ENCODE measurements at regions not wholly inside any gene's neighbourhood (a gene's known extent, or its start where the extent isn't known, plus 50 kb on each side); places are given as distances from the start of the nearest gene placed in this dataset.

DNA sequence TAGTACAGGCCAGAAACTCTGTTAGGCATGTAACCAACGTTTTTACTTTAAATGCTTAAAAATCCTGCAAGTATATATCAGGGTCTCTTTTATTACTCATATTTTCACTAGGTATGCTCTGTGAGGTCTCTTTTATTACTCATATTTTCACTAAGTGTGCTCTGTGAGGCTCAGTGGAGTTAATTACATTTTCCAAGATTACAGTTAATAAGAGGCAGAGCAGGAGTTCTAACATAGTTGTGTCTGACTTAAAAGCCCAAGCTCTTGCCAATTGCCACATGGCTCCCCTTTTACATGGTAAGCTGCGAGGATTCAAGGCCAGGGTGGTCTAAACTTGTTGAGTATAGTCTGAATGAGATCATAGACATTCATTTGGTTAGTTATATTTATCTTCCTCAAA is 81.0 kb upstream of the ARMCX2 start:
- TF ChIP-seq, protein P1, sequence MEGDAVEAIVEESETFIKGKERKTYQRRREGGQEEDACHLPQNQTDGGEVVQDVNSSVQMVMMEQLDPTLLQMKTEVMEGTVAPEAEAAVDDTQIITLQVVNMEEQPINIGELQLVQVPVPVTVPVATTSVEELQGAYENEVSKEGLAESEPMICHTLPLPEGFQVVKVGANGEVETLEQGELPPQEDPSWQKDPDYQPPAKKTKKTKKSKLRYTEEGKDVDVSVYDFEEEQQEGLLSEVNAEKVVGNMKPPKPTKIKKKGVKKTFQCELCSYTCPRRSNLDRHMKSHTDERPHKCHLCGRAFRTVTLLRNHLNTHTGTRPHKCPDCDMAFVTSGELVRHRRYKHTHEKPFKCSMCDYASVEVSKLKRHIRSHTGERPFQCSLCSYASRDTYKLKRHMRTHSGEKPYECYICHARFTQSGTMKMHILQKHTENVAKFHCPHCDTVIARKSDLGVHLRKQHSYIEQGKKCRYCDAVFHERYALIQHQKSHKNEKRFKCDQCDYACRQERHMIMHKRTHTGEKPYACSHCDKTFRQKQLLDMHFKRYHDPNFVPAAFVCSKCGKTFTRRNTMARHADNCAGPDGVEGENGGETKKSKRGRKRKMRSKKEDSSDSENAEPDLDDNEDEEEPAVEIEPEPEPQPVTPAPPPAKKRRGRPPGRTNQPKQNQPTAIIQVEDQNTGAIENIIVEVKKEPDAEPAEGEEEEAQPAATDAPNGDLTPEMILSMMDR (tag by site-specific recombination; IDR thresholded peaks at IDR 0.05): no peak
- no peak for TF ChIP-seq SP2 (tag by site-specific recombination; IDR thresholded peaks at IDR 0.05)
- no peak for TF ChIP-seq ZNF510 (tag by site-specific recombination; IDR thresholded peaks at IDR 0.05; ENCODE audit: insufficient replicate concordance)
- TF ChIP-seq ZNF530 (tag by site-specific recombination; IDR thresholded peaks at IDR 0.05; ENCODE audit: low read depth): no peak
- no peak for TF ChIP-seq ZNF184 (tag by site-specific recombination; IDR thresholded peaks at IDR 0.05)
- TF ChIP-seq ZNF16 (tag by site-specific recombination; IDR thresholded peaks at IDR 0.05; ENCODE audit: low read depth): no peak
- no peak for TF ChIP-seq ZNF629 (tag by site-specific recombination; IDR thresholded peaks at IDR 0.05)
- no peak for TF ChIP-seq MYNN (tag by site-specific recombination; IDR thresholded peaks at IDR 0.05; ENCODE audit: borderline replicate concordance)
- no peak for TF ChIP-seq ZIC2 (tag by site-specific recombination; IDR thresholded peaks at IDR 0.05)
- TF ChIP-seq ZNF621 (tag by site-specific recombination; IDR thresholded peaks at IDR 0.05): no peak
- TF ChIP-seq SP7 (tag by site-specific recombination; IDR thresholded peaks at IDR 0.05): no peak
- TF ChIP-seq ZNF146 (tag by site-specific recombination; IDR thresholded peaks at IDR 0.05): no peak
- no peak for TF ChIP-seq ZNF274 (IDR thresholded peaks at IDR 0.05; ENCODE audit: low read length)
- no peak for TF ChIP-seq ZNF274 (tag by site-specific recombination; IDR thresholded peaks at IDR 0.05; ENCODE audit: borderline replicate concordance)
